Natural killer cell treated with Interleukin-12 subunit alpha and Interleukin-12 subunit beta and Interleukin-15 and Interleukin-18, amount 100 ng/mL, for 72 hours (primary cell): ENCODE measurements at regions not wholly inside any gene's neighbourhood (a gene's known extent, or its start where the extent isn't known, plus 50 kb on each side); places are given as distances from the start of the nearest gene placed in this dataset.

Experiments
- ATAC-seq, 2 donors: fragments of 150-1000 bp; cut with Tn5 transposase in 1 of 2; sonication (Bioruptor Pico), chemical (Tn5 transposase) in 1 of 2; 2 replicates each; pipeline ENCODE4 v1.10.0; 2021
- DNase-seq: peaks from one replicate; pipeline ENCODE4 v3.0.0; 2022; ENCODE audit warnings: low spot score
- H3K27ac Mint-ChIP-seq, 2 donors: 1 replicate in 1 of 2; 2 replicates in 1 of 2; pipeline ENCODE4 v1.8.0; 2022; ENCODE audit warnings: mixed read lengths in 2 of 2, mild to moderate bottlenecking in 1 of 2, moderate library complexity in 1 of 2
- H3K27me3 Mint-ChIP-seq, 2 donors: 1 replicate in 1 of 2; 2 replicates in 1 of 2; pipeline ENCODE4 v1.8.0; 2022; ENCODE audit warnings: mixed read lengths in 2 of 2
- H3K36me3 Mint-ChIP-seq: one replicate; pipeline ENCODE4 v1.8.0; 2022; ENCODE audit warnings: mixed read lengths
- H3K4me1 Mint-ChIP-seq, 2 donors: 1 replicate in 1 of 2; 2 replicates in 1 of 2; pipeline ENCODE4 v1.8.0; 2022; ENCODE audit warnings: low read depth in 2 of 2, mixed read lengths in 2 of 2, mild to moderate bottlenecking in 1 of 2
- H3K4me3 Mint-ChIP-seq: one replicate; pipeline ENCODE4 v1.8.0; 2022; ENCODE audit warnings: mixed read lengths
- H3K9me3 Mint-ChIP-seq: 2 replicates; pipeline ENCODE4 v1.8.0; 2022; ENCODE audit warnings: mixed read lengths

DNA sequence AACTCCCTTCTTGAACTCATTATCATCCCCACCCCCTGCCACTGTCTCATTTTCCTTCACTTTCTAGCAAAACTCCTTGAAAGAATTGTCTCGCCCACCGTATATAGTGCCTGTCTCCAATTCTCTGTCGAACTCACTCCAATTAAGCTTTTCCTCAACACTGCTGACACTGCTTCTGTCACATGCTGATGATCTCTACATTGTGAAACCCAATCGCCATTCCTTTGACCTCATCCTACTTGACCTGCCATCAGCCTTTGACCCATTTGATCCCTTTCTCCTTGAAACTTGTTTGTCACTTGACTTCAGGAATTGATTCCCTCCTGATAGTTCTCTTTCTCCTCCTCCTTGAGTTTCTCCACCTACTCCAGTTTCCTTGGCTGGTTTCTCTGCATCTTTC, 54.8 kb downstream of the CCDC71L start:
- H3K27ac Mint-ChIP-seq: no peak overlapping the region

GRCh38 chr7:106604971-106605370, 56.0 kb downstream of the CCDC71L start:
- DNase-seq (no peak), ATAC-seq (no peak)
- Mint-ChIP-seq H3K36me3 (no peaks in the 10 kb centered on the region), H3K27me3 (no peaks in the 10 kb centered on the region), H3K27ac (no peak overlapping the region), H3K9me3 (no peaks in the 10 kb centered on the region), H3K4me3 (no peak overlapping the region), H3K4me1 (no peaks in the 10 kb centered on the region)

More for the DNA sequence above, 54.8 kb downstream of the CCDC71L start:
- DNase-seq (no peak), ATAC-seq (no peak)
- no peaks in the 10 kb centered on the region for H3K27me3 Mint-ChIP-seq
- no peaks in the 10 kb centered on the region for H3K9me3 Mint-ChIP-seq
- no peaks in the 10 kb centered on the region for H3K36me3 Mint-ChIP-seq
- no peak overlapping the region for H3K4me3 Mint-ChIP-seq
- no peaks in the 10 kb centered on the region for H3K4me1 Mint-ChIP-seq

GRCh38 chr7:106604303-106604924, 56.5 kb downstream of the CCDC71L start:
- ATAC-seq: peak; percentile 71 to 78
- Mint-ChIP-seq H3K4me3 (no peak overlapping the region), H3K4me1 (no peaks in the 10 kb centered on the region), H3K9me3 (no peaks in the 10 kb centered on the region), H3K36me3 (no peaks in the 10 kb centered on the region), H3K27me3 (no peaks in the 10 kb centered on the region), H3K27ac (no peak overlapping the region)
- no peak for DNase-seq

DNA sequence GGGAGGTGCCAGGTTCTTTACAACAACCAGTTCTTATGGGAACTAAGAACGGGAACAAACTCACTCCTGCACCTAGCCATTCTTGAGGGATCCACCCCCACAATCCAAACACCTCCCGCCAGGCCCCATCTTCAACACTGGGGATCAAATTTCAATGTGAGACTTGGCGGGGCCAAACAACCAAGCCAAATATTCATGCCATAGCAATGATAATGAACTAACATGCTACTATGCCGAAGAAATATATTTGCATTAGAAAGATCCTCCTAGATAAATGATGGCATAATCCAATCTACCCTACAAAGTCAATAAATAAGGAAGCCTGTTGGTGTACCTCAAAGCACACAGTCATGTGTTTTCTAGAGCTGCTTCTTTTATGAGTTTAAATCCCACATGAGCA, 57.6 kb downstream of the CCDC71L start:
- ATAC-seq (no peak), DNase-seq (no peak)
- no peak overlapping the region for H3K4me3 Mint-ChIP-seq
- no peaks in the 10 kb centered on the region for H3K4me1 Mint-ChIP-seq
- no peak overlapping the region for H3K27ac Mint-ChIP-seq
- no peaks in the 10 kb centered on the region for H3K9me3 Mint-ChIP-seq
- no peaks in the 10 kb centered on the region for H3K36me3 Mint-ChIP-seq
- H3K27me3 Mint-ChIP-seq: no peaks in the 10 kb centered on the region

DNA sequence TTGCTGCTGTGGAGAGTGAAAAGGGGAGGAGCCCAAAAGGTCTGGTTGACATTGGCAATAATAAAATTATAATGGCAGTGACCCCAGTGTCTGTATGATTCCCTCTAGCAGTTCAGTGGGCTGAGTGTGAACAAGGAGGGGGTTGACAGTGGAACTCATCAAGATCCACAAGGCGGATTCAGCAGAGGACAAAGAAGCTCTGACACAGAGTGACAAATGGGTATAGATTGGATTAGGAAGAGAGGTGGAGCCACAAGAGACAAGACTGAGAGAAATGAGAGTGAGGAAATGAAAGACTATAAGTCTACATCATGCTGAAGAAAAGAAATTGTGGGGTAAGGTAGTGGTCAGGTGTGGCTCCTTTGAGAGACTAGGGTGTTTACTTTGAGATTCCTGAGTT, 58.9 kb downstream of the CCDC71L start:
- Mint-ChIP-seq H3K27me3 (no peaks in the 10 kb centered on the region), H3K4me1 (no peaks in the 10 kb centered on the region), H3K4me3 (no peak overlapping the region), H3K27ac (no peak overlapping the region), H3K36me3 (no peaks in the 10 kb centered on the region), H3K9me3 (no peaks in the 10 kb centered on the region)
- DNase-seq (no peak), ATAC-seq (no peak)

- H3K27ac Mint-ChIP-seq: no peak overlapping the region
- DNase-seq (no peak), ATAC-seq (no peak)
- no peak overlapping the region for H3K4me3 Mint-ChIP-seq
- no peaks in the 10 kb centered on the region for H3K36me3 Mint-ChIP-seq
- peaks cover 3 to 4% of the 10 kb centered on the region in 2 donors for H3K27me3 Mint-ChIP-seq
- no peaks in the 10 kb centered on the region for H3K9me3 Mint-ChIP-seq
- H3K4me1 Mint-ChIP-seq: no peaks in the 10 kb centered on the region
Measured at GRCh38 chr7:106600569-106601373, 60.2 kb downstream of the CCDC71L start.

DNA sequence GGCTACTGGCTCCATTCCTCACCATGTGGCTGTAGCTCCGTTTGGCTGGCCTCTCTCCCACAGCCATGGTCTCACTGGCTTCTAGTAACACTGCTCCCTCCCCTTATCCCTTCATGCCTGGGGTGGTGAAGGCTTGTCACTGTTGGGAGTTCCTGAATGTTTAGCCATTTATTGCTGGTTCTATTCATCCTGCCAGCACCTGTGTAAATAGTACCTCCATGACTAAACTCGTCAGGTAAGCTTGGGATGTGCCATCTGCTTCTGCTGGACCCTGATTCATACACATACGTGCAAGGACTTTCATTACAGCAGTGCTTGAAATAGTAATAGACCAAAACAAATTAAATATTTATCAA, 61.6 kb downstream of the CCDC71L start:
- Mint-ChIP-seq H3K27me3 (peaks cover 4 to 8% of the 10 kb centered on the region in 2 donors), H3K27ac (no peak overlapping the region), H3K4me1 (no peaks in the 10 kb centered on the region), H3K36me3 (no peaks in the 10 kb centered on the region), H3K9me3 (no peaks in the 10 kb centered on the region), H3K4me3 (no peak overlapping the region)
- ATAC-seq (no peak), DNase-seq (no peak)

DNA sequence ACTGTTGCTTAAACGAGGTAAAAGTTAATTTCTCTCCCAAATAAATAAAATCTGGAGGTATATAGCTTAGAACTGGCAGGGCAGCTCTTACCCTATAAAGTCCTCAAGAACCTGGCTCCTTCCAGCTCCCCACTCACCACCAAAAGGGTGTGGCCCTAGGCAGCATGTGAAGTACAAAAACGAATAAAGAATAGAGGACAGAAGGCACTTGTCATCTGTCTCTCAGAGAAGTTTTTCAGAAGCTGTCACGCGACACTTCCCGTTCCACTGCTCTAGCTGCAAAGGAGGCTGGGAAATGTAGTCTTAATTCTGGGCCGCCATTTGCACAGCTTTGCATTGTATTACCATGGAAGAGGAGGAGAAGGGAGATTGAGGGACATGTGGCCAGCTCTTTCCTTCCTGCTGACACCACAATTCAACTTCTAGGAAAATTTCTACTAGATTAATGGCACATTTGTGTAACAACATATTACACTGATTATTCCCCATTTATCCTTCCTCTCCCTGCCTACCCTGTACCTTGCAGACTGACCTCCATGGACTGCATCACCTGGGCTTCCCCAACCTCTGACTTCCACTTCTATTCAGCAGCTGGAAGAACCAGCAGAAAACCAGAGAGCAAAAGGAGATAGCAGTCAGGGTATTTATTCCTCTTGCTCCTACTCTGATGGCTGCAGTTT, 62.2 kb downstream of the CCDC71L start:
- Mint-ChIP-seq H3K27me3 (peaks cover 4 to 8% of the 10 kb centered on the region in 2 donors), H3K4me3 (no peak overlapping the region)

GRCh38 chr7:106597751-106598546, 63.0 kb downstream of the CCDC71L start:
- Mint-ChIP-seq H3K36me3 (no peaks in the 10 kb centered on the region), H3K27me3 (peaks cover 7 to 8% of the 10 kb centered on the region in 2 donors), H3K9me3 (no peaks in the 10 kb centered on the region), H3K4me3 (no peak overlapping the region), H3K27ac (no peak overlapping the region), H3K4me1 (no peaks in the 10 kb centered on the region)
- no peak for DNase-seq
- ATAC-seq: peak in 1 of 2 donors; percentile 21

More for the DNA sequence above, 62.2 kb downstream of the CCDC71L start:
- H3K4me1 Mint-ChIP-seq: no peaks in the 10 kb centered on the region
- H3K36me3 Mint-ChIP-seq: no peaks in the 10 kb centered on the region
- peak; percentile 85 to 95 for ATAC-seq
- DNase-seq: peak; percentile 61
- H3K9me3 Mint-ChIP-seq: no peaks in the 10 kb centered on the region
- no peak overlapping the region for H3K27ac Mint-ChIP-seq

DNA sequence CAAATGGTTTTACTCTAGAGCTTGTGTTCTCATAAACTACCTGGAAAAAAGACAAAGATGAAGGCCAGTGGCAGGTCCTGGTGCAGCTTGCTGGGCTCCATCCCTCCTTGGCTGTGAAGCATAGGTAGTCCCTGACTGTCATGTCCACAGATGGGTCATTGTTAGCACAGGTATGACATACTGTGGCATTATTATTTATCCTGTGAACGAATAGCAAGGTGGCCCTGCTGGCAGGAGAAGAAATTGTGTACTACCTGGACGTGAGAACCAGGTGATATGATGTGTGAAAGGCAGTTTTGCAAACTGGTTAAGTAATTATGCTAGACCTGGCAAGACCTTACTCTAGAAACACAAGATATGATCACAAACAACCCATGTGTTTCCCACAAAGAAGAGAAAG, 63.9 kb downstream of the CCDC71L start:
- ATAC-seq (no peak), DNase-seq (no peak)
- H3K4me3 Mint-ChIP-seq: no peak overlapping the region
- H3K4me1 Mint-ChIP-seq: no peaks in the 10 kb centered on the region
- no peaks in the 10 kb centered on the region for H3K9me3 Mint-ChIP-seq
- no peaks in the 10 kb centered on the region for H3K36me3 Mint-ChIP-seq
- peaks cover 8% of the 10 kb centered on the region in 2 donors for H3K27me3 Mint-ChIP-seq
- H3K27ac Mint-ChIP-seq: no peak overlapping the region

- Mint-ChIP-seq H3K36me3 (no peaks in the 10 kb centered on the region), H3K9me3 (no peaks in the 10 kb centered on the region), H3K4me1 (no peaks in the 10 kb centered on the region), H3K27ac (no peak overlapping the region), H3K27me3 (peaks cover 8% of the 10 kb centered on the region in 2 donors), H3K4me3 (no peak overlapping the region)
- no peak for DNase-seq
- no peak for ATAC-seq
Measured at GRCh38 chr7:106595922-106596321, 65.0 kb downstream of the CCDC71L start.

- H3K9me3 Mint-ChIP-seq: no peaks in the 10 kb centered on the region
- no peaks in the 10 kb centered on the region for H3K4me1 Mint-ChIP-seq
- no peak overlapping the region for H3K27ac Mint-ChIP-seq
- H3K27me3 Mint-ChIP-seq: peaks cover 8 to 19% of the 10 kb centered on the region in 2 donors
- ATAC-seq: no peak
- DNase-seq: no peak
- H3K4me3 Mint-ChIP-seq: no peak overlapping the region
- H3K36me3 Mint-ChIP-seq: no peaks in the 10 kb centered on the region
Measured at GRCh38 chr7:106593028-106593417, 67.9 kb downstream of the CCDC71L start.

GRCh38 chr7:106592282-106593027, 68.5 kb downstream of the CCDC71L start:
- no peak for ATAC-seq

More at GRCh38 chr7:106592282-106593027, 68.5 kb downstream of the CCDC71L start:
- no peaks in the 10 kb centered on the region for H3K4me1 Mint-ChIP-seq
- no peaks in the 10 kb centered on the region for H3K9me3 Mint-ChIP-seq
- peaks cover 8 to 20% of the 10 kb centered on the region in 2 donors for H3K27me3 Mint-ChIP-seq
- H3K4me3 Mint-ChIP-seq: no peak overlapping the region
- no peak for DNase-seq
- no peak overlapping the region for H3K27ac Mint-ChIP-seq
- no peaks in the 10 kb centered on the region for H3K36me3 Mint-ChIP-seq
